Retinal pigment epithelial cell (primary cell): ENCODE measurements at regions not wholly inside any gene's neighbourhood (a gene's known extent, or its start where the extent isn't known, plus 50 kb on each side); places are given as distances from the start of the nearest gene placed in this dataset.
"Not testable (repeated sequence)": the region's sequence is repeated elsewhere in the genome, so short reads cannot be mapped to it uniquely, and the experiment has no call there.

Source experiments
- DNase-seq: peaks from one replicate; pipeline ENCODE4 v3.0.0-alpha.2; 2010; ENCODE audit warnings: low read depth
- H3K4me3 ChIP-seq: 2 replicates; pipeline ENCODE4 v1.5.1; 2011; ENCODE audit warnings: mild to moderate bottlenecking, low read length, control low read depth, moderate library complexity
- TF ChIP-seq, protein P1 (sequence below): conservative IDR thresholded peaks from 2 replicates; pipeline ENCODE4 v1.5.1; 2011; ENCODE audit warnings: low read depth, low read length, control low read depth, inconsistent platforms

DNA sequence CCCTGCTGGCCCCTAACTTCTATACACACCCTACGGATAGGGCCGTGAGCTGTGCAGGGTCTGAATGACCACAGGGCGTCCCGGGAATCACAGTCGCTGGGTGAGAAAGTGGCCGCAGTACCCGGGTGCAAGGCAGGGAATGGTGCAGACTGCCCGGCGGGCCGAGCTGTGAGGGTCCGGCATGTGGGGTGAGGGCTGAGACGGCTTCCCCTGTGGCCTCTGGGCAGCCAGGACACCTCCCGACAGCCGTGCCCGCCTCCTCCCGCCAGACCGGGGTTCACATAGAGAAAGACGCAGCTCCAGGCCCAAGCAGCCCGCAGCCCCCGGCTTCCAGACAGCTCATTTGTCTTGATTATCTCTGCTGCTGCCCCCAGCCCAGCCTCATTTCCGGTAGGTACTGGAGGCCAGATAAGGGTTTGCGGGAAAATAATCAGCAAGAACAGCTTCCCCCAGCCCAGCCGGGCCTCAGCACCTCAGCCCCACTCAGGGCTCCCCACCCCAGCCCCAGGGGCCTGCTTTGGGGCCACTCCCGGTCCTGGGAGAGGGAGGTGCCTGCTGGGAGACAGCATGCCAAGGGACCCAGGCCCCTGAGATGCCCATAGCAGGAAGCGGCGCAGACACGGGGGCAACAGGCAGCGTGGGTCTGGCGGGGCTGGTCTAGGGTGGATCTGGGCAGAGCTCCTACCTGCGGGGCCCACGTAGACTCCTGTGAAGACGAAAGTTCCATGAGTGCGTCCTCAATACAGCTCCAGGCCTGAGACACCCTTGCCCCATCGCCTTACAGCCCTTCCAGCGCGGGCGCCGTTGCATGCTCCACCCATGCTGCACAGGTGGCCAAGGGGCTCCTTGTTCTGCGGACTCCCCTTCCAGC is 123.1 kb downstream of the BRD1 start:
- no peak for DNase-seq
- no peak overlapping the region for H3K4me3 ChIP-seq
- TF ChIP-seq, protein P1, sequence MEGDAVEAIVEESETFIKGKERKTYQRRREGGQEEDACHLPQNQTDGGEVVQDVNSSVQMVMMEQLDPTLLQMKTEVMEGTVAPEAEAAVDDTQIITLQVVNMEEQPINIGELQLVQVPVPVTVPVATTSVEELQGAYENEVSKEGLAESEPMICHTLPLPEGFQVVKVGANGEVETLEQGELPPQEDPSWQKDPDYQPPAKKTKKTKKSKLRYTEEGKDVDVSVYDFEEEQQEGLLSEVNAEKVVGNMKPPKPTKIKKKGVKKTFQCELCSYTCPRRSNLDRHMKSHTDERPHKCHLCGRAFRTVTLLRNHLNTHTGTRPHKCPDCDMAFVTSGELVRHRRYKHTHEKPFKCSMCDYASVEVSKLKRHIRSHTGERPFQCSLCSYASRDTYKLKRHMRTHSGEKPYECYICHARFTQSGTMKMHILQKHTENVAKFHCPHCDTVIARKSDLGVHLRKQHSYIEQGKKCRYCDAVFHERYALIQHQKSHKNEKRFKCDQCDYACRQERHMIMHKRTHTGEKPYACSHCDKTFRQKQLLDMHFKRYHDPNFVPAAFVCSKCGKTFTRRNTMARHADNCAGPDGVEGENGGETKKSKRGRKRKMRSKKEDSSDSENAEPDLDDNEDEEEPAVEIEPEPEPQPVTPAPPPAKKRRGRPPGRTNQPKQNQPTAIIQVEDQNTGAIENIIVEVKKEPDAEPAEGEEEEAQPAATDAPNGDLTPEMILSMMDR, result no peak

DNA sequence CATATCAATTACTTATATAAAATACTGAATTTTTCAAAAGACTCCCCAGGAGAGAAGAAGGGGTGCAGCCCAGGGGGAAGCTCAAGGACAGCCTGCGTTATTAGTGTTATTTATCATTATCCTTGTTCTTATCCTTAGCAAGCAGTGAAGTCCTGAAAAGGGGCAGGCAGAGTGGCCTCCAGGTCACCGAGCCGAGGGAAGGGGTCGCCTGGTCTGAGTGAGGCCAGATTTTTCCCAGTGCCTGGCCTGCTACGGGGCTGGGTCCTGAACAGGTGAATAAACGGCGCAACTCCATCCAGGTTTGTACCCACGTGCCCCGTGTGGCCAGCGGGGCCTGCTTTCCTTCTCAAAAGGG is 123.7 kb downstream of the BRD1 start:
- H3K4me3 ChIP-seq, result no peak overlapping the region
- no peak for DNase-seq
- TF ChIP-seq, protein P1, result no peak

DNA sequence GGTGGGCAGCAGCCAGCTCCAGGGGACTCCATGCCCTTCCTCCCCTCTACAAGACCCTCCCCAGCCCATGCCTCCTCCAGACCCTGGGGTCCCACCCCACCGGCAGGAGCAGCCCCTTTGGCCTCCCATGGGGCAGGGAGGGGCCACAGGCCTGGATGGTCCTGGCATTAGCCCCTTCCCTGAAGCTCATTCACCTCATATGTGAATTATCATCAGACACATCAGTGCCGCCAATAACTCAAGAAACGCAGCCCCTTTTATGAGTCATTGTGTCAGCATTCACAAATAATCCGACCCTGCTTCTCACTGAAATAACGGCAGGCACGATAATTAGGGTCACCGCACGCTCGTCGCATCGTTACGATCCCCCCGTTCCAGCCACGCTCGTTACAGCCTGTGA is 124.2 kb downstream of the BRD1 start:
- DNase-seq, result no peak

DNA sequence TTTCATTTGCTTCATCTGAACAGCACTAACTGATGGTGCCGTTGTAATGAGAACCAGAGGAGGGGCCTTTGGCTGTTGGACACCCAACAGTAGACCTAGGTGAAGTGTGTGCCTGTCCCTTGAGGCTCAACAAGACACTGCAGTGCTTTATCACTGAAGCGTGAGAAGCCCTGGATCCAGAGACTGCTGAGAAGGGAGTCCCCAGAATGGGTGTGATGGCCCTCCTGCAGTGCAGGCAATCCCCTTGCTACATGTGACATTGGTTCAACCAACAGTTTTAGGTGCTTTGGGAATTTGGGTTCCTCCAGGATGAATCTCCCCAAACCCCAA is 125.6 kb downstream of the BRD1 start:
- TF ChIP-seq, protein P1, result no peak
- H3K4me3 ChIP-seq, result no peak overlapping the region
- DNase-seq, result no peak

More for the DNA sequence above, 124.2 kb downstream of the BRD1 start:
- TF ChIP-seq, protein P1, result no peak
- no peak overlapping the region for H3K4me3 ChIP-seq

DNA sequence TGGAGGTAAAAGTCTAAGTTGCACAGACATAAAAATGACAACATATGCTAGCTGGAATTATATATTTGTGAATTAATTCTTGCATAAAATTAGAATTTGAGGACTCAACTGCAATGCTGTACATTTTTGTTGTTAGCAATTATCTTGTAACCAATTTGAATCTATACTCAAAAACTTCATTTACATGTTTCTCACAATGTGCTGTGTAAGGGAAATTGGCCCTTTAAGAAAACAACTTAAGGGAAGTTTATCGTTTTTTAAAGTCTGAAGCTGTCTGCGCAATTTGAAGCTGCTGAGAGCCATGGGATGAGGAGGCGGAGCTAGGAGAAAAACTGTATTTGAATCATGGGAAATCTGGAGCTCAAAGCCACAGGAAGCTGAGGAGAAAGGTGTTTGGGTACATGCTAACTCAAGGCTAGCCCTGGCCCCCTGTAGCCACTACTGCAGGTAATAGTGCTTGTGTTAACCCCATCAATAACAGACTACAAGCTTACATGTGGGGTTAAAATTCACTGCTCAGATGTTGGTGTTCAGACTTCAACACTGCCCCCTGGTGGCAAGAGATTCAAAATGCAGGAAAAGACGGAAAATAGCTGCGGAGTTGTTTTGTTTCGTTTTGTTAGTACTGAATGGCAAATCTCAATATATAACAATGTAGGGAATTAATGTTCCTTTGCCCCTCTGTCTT is 126.1 kb downstream of the BRD1 start:
- no peak for DNase-seq
- H3K4me3 ChIP-seq, result no peak overlapping the region
- TF ChIP-seq, protein P1, result peak; percentile 42

DNA sequence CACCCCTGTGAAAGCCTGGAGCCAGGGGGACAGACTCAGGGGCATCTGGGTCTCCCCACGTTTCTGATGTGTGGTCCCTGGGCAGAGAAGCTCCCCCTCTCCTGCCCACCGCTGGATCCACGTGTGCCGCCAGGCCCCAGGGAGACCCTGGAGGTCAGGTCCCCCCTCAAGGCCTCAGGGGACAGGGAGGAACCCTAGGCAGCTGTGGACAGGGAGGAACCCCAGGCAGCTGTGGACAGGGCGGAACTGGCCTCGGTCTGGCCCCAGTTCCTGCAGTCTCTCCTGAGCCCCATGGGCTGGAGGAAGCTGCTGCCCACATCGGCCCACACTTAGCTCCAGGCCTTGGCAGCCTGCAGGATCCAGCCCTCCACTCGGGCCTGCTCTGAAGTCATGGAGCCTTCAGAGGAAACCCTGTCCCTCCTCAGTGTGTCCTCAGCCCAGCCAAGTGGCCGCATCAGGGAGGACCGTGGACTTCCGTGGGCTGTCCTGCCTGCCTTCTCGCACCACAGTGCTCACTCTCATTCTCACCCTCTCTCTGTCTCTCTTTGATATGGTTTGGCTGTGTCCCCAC is 127.7 kb downstream of the BRD1 start:
- TF ChIP-seq, protein P1, result no peak
- DNase-seq, result no peak
- H3K4me3 ChIP-seq, result no peak overlapping the region

DNA sequence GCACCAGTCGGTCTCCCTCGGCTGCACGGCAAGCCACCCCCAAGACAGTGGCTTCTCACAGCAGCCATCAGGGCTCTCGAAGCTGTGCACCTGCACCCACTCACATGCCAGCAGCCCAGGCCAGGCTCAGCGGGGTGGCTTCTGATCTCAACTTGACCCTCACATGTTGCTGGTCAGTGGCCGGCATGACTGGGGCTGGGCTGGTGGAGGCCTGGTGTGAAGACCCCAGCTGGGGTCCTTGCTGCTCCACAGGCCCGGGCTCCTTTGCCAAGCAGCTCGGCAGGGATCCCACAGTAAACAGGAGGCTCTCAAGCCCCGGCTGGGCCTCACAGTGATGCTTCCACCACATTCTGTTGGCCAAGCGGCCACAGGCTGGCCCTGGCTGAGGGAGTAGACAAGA is 128.2 kb downstream of the BRD1 start:
- no peak for DNase-seq
- TF ChIP-seq, protein P1, result no peak
- no peak overlapping the region for H3K4me3 ChIP-seq

DNA sequence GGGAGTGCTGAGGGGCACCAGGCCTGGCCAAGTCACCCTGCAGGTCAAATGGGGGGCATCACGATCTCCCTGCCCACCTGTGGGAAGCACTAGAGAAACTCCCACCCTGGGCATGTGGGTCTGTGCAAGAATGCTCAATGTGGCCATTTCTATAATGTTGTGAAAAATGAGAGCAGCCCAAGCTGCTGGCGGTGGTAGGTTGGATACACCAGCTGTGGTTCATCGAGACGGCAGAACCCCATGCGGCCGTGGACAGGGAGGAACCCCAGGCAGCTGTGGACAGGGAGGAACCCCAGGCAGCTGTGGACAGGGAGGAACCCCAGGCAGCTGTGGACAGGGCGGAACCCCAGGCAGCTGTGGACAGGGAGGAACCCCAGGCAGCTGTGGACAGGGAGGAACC is 129.1 kb downstream of the BRD1 start:
- DNase-seq, result not testable (repeated sequence)

More for the DNA sequence above, 129.1 kb downstream of the BRD1 start:
- not testable (repeated sequence) for H3K4me3 ChIP-seq
